ENCODE measurements at regions not wholly inside any gene's neighbourhood (a gene's known extent, or its start where the extent isn't known, plus 50 kb on each side); places are given as distances from the start of the nearest gene placed in this dataset.

GRCh38 chr5:87781976-87782375 lies 369.2 kb upstream of the CCNH start:
- Histone ChIP-seq H3K36me3 (ENCODE audit: insufficient read depth, low read length) (no peaks in the 10 kb centered on the region), H3K79me2 (replicated peaks; ENCODE audit: insufficient read depth, low read length) (peaks cover 76% of the 10 kb centered on the region), H3K27me3 (ENCODE audit: insufficient read depth, low read depth, low read length) (no peaks in the 10 kb centered on the region), H4K20me1 (ENCODE audit: insufficient read depth) (no peaks in the 10 kb centered on the region), H3K4me2 (ENCODE audit: low read length) (peak overlapping the region; percentile 53), H3K4me3 (ENCODE audit: low read length) (peak overlapping the region; percentile 51), H3K9ac (ENCODE audit: low read length) (peak overlapping the region; percentile 50), H3F3A (ENCODE audit: insufficient read depth, low read length, poor library complexity, severe bottlenecking) (peaks cover 4% of the 10 kb centered on the region), H3K9me2 (ENCODE audit: insufficient read depth, low read length) (no peaks in the 10 kb centered on the region), H3K27ac (ENCODE audit: low read length) (peak overlapping the region; percentile 78), H2AFZ (ENCODE audit: low read depth, low read length) (no peak overlapping the region), H3K9me3 (ENCODE audit: low read length) (no peaks in the 10 kb centered on the region)
- TF ChIP-seq EP300 (conservative IDR thresholded peaks at IDR 0.05; ENCODE audit: poor library complexity, severe bottlenecking) (no peak), TAF1 (IDR thresholded peaks at IDR 0.05; ENCODE audit: low read depth) (no peak), EZH2 (IDR thresholded peaks at IDR 0.05; ENCODE audit: borderline replicate concordance, insufficient read depth, low read length, poor library complexity, severe bottlenecking) (no peak), RAD21 (conservative IDR thresholded peaks at IDR 0.05) (no peak), MXI1 (conservative IDR thresholded peaks at IDR 0.05; ENCODE audit: poor library complexity, severe bottlenecking) (no peak), POLR2AphosphoS5 (IDR thresholded peaks at IDR 0.05) (no peak), SMC3 (conservative IDR thresholded peaks at IDR 0.05; ENCODE audit: poor library complexity) (no peak), REST (IDR thresholded peaks at IDR 0.05; ENCODE audit: borderline replicate concordance) (no peak), CTCF (IDR thresholded peaks at IDR 0.05; ENCODE audit: poor library complexity, severe bottlenecking) (no peak)

- Histone ChIP-seq H3K27ac (ENCODE audit: low read length) (peak overlapping the region; percentile 78), H3K79me2 (replicated peaks; ENCODE audit: insufficient read depth, low read length) (peaks cover 74% of the 10 kb centered on the region), H3K4me3 (ENCODE audit: low read length) (peak overlapping the region; percentile 51), H3K4me2 (ENCODE audit: low read length) (peak overlapping the region; percentile 53), H3K9ac (ENCODE audit: low read length) (peak overlapping the region; percentile 50), H2AFZ (ENCODE audit: low read depth, low read length) (no peak overlapping the region), H3K9me3 (ENCODE audit: low read length) (no peaks in the 10 kb centered on the region), H3K27me3 (ENCODE audit: insufficient read depth, low read depth, low read length) (no peaks in the 10 kb centered on the region), H4K20me1 (ENCODE audit: insufficient read depth) (no peaks in the 10 kb centered on the region), H3F3A (ENCODE audit: insufficient read depth, low read length, poor library complexity, severe bottlenecking) (peaks cover 4% of the 10 kb centered on the region), H3K36me3 (ENCODE audit: insufficient read depth, low read length) (no peaks in the 10 kb centered on the region), H3K9me2 (ENCODE audit: insufficient read depth, low read length) (no peaks in the 10 kb centered on the region)
- TF ChIP-seq POLR2AphosphoS5 (IDR thresholded peaks at IDR 0.05) (peak; percentile 55), TAF1 (IDR thresholded peaks at IDR 0.05; ENCODE audit: low read depth) (no peak), SMC3 (conservative IDR thresholded peaks at IDR 0.05; ENCODE audit: poor library complexity) (peak; percentile 96), RAD21 (conservative IDR thresholded peaks at IDR 0.05) (peak; percentile 99), MXI1 (conservative IDR thresholded peaks at IDR 0.05; ENCODE audit: poor library complexity, severe bottlenecking) (peak; percentile 70), EP300 (conservative IDR thresholded peaks at IDR 0.05; ENCODE audit: poor library complexity, severe bottlenecking) (peak; percentile 59), REST (IDR thresholded peaks at IDR 0.05; ENCODE audit: borderline replicate concordance) (peak; percentile 14), CTCF (IDR thresholded peaks at IDR 0.05; ENCODE audit: poor library complexity, severe bottlenecking) (peak; percentile 93), EZH2 (IDR thresholded peaks at IDR 0.05; ENCODE audit: borderline replicate concordance, insufficient read depth, low read length, poor library complexity, severe bottlenecking) (no peak)
Measured at GRCh38 chr5:87780831-87781760, 368.4 kb upstream of the CCNH start.

Measured in neural cell (in vitro differentiated cells).